H1 (cell line): ENCODE measurements at regions not wholly inside any gene's neighbourhood (a gene's known extent, or its start where the extent isn't known, plus 50 kb on each side); places are given as distances from the start of the nearest gene placed in this dataset.

Experiments used
- CTCF ChIA-PET: fragments of 300-600 bp; sonication (Branson Sonifier 250); formaldehyde crosslinking; loops from one replicate; lab custom pipeline; 2021; ENCODE audit not compliant: partially characterized antibody; lab: Charles Lee
- POLR2A ChIA-PET: fragments of 300-600 bp; sonication (Branson Sonifier 250); formaldehyde crosslinking; loops from one replicate; lab custom pipeline; 2021; ENCODE audit warnings: inconsistent platforms; ENCODE audit not compliant: partially characterized antibody; lab: Charles Lee
- DNase-seq, 2 experiments: peaks; one replicate each; pipeline versions ENCODE4 v3.0.0 to v3.0.0-alpha.2; 2010 to 2022; ENCODE audit warnings: low spot score in 2 of 2, low read depth in 1 of 2, mixed read lengths in 1 of 2
- FAIRE-seq: peaks from 2 replicates; lab custom pipeline; 2011; peaks lifted over from hg19 to GRCh38; lab: Jason Lieb, UNC
- H2AFZ ChIP-seq: 2 replicates; pipeline ENCODE4 v1.8.1; 2012; ENCODE audit warnings: low read length, inconsistent platforms
- H2AK5ac ChIP-seq: 2 replicates; pipeline ENCODE4 v1.6.1; 2013; ENCODE audit warnings: low read depth, low read length
- H2BK120ac ChIP-seq: replicated peaks from 2 replicates; pipeline ENCODE3; 2013; ENCODE audit warnings: low read depth, low read length, inconsistent platforms
- H2BK12ac ChIP-seq: 2 replicates; pipeline ENCODE4 v1.6.1; 2013; ENCODE audit warnings: low read depth, low read length
- H2BK15ac ChIP-seq: 2 replicates; pipeline ENCODE4 v1.6.1; 2013; ENCODE audit warnings: low read length
- H2BK20ac ChIP-seq: 2 replicates; pipeline ENCODE4 v1.6.1; 2013; ENCODE audit warnings: low read length
- H2BK5ac ChIP-seq: 2 replicates; pipeline ENCODE4 v1.6.1; 2013; ENCODE audit warnings: low read depth, low read length
- H3K14ac ChIP-seq: 2 replicates; pipeline ENCODE4 v1.6.1; 2013; ENCODE audit warnings: inconsistent platforms; ENCODE audit not compliant: insufficient read length
- H3K18ac ChIP-seq: 2 replicates; pipeline ENCODE4 v1.6.1; 2013; ENCODE audit warnings: low read length; ENCODE audit errors: extremely low read depth
- H3K23ac ChIP-seq: 2 replicates; pipeline ENCODE4 v1.6.1; 2013; ENCODE audit warnings: inconsistent platforms; ENCODE audit not compliant: insufficient read length
- H3K23me2 ChIP-seq: 2 replicates; pipeline ENCODE4 v1.6.1; 2013; ENCODE audit warnings: low read depth, low read length
- H3K27ac ChIP-seq: 2 replicates; pipeline ENCODE4 v1.6.1; 2011; ENCODE audit warnings: low read depth, low read length, inconsistent platforms
- H3K27me3 ChIP-seq, 4 experiments: replicated peaks in 1 of 4; 1 replicate in 1 of 4; 2 replicates in 3 of 4; pipeline versions ENCODE4 v1.6.1 to v1.8.1; 2011 to 2013; ENCODE audit warnings: low read length in 3 of 4, mild to moderate bottlenecking in 3 of 4, inconsistent platforms in 2 of 4, mixed read lengths in 2 of 4, moderate library complexity in 1 of 4; ENCODE audit not compliant: control insufficient read depth in 3 of 4, insufficient read depth in 3 of 4; ENCODE audit errors: extremely low read depth in 1 of 4
- H3K36me3 ChIP-seq, 4 experiments: 2 replicates each; pipeline versions ENCODE4 v1.6.1 to v1.8.1; 2011 to 2013; ENCODE audit warnings: mild to moderate bottlenecking in 4 of 4, low read length in 3 of 4, moderate library complexity in 2 of 4, control low read depth in 1 of 4, inconsistent platforms in 1 of 4; ENCODE audit not compliant: insufficient read depth in 4 of 4, control insufficient read depth in 2 of 4
- H3K4ac ChIP-seq: replicated peaks from 2 replicates; pipeline ENCODE3; 2013; ENCODE audit warnings: low read length, low read depth, mixed read lengths, inconsistent platforms; ENCODE audit not compliant: insufficient read length
- H3K4me1 ChIP-seq, 4 experiments: replicated peaks in 1 of 4; 1 replicate in 1 of 4; 2 replicates in 3 of 4; pipeline versions ENCODE4 v1.6.1 to v1.8.1; 2011 to 2013; ENCODE audit warnings: low read length in 3 of 4, inconsistent platforms in 2 of 4, mixed read lengths in 1 of 4; ENCODE audit not compliant: insufficient read depth in 4 of 4, control insufficient read depth in 3 of 4
- H3K4me2 ChIP-seq, 2 experiments: 2 replicates each; pipeline versions ENCODE4 v1.6.1 to v1.8.1; 2011 to 2013; ENCODE audit warnings: low read depth in 2 of 2, low read length in 2 of 2, control low read depth in 1 of 2, inconsistent platforms in 1 of 2, mild to moderate bottlenecking in 1 of 2; ENCODE audit not compliant: insufficient read depth in 1 of 2
- H3K4me3 ChIP-seq, 4 experiments: fragments of 200-600, 300-600 bp in 1 of 4; sonication (generic), shearing (Covaris generic), sonication (Bioruptor Twin) in 1 of 4; 2 replicates each; pipeline versions ENCODE4 v1.5.1 to v1.8.1; 2011 to 2016; ENCODE audit warnings: low read length in 4 of 4, low read depth in 3 of 4, control low read depth in 2 of 4, inconsistent platforms in 2 of 4, mild to moderate bottlenecking in 2 of 4, mixed read lengths in 1 of 4, moderate library complexity in 1 of 4; ENCODE audit not compliant: insufficient read depth in 2 of 4; ENCODE audit errors: extremely low read depth in 1 of 4
- H3K56ac ChIP-seq: replicated peaks from 2 replicates; pipeline ENCODE3; 2013; ENCODE audit warnings: low read depth, mild to moderate bottlenecking, mixed read lengths, low read length, inconsistent platforms; ENCODE audit not compliant: insufficient read length
- H3K79me1 ChIP-seq: 2 replicates; pipeline ENCODE4 v1.6.1; 2013; ENCODE audit warnings: low read depth, low read length, control low read depth
- H3K79me2 ChIP-seq, 2 experiments: 2 replicates each; pipeline versions ENCODE4 v1.6.1 to v1.8.1; 2012 to 2013; ENCODE audit warnings: low read length in 2 of 2, mild to moderate bottlenecking in 2 of 2, inconsistent platforms in 1 of 2; ENCODE audit not compliant: insufficient read depth in 2 of 2, control insufficient read depth in 1 of 2
- H3K9ac ChIP-seq, 4 experiments: replicated peaks in 1 of 4; 1 replicate in 1 of 4; 2 replicates in 3 of 4; pipeline versions ENCODE4 v1.6.1 to v1.8.1; 2011 to 2013; ENCODE audit warnings: low read depth in 3 of 4, low read length in 3 of 4, control low read depth in 2 of 4, mild to moderate bottlenecking in 2 of 4, moderate library complexity in 2 of 4, inconsistent platforms in 1 of 4; ENCODE audit errors: extremely low read depth in 1 of 4
- H3K9me3 ChIP-seq, 2 experiments: 2 replicates each; pipeline versions ENCODE4 v1.6.1 to v1.8.1; 2012 to 2013; ENCODE audit warnings: mild to moderate bottlenecking in 2 of 2, moderate library complexity in 2 of 2, control low read depth in 1 of 2, inconsistent platforms in 1 of 2, low read depth in 1 of 2, low read length in 1 of 2, mixed read lengths in 1 of 2; ENCODE audit not compliant: insufficient read depth in 2 of 2
- H4K20me1 ChIP-seq, 2 experiments: replicated peaks in 1 of 2; 2 replicates each; pipeline versions ENCODE3 to v1.8.1; 2011 to 2013; ENCODE audit warnings: inconsistent platforms in 2 of 2, low read length in 2 of 2, mild to moderate bottlenecking in 1 of 2; ENCODE audit not compliant: insufficient read depth in 2 of 2, control insufficient read depth in 1 of 2
- H4K5ac ChIP-seq: 2 replicates; pipeline ENCODE4 v1.6.1; 2013; ENCODE audit warnings: low read length, low read depth, mixed read lengths, inconsistent platforms; ENCODE audit not compliant: insufficient read length
- H4K8ac ChIP-seq: 2 replicates; pipeline ENCODE4 v1.8.0; 2013; ENCODE audit warnings: mild to moderate bottlenecking, moderate library complexity, low read length, inconsistent platforms; ENCODE audit not compliant: insufficient read depth; ENCODE audit errors: extremely low read depth
- H4K91ac ChIP-seq: replicated peaks from 2 replicates; pipeline ENCODE3; 2013; ENCODE audit warnings: low read length, mixed read lengths, inconsistent platforms; ENCODE audit not compliant: insufficient read length
- ASH2L ChIP-seq: fragments of 200-600, 300-600 bp; sonication (generic); IDR thresholded peaks from one replicate; pipeline ENCODE4 v1.7.1; 2017; ENCODE audit warnings: low read length
- BRCA1 ChIP-seq: IDR thresholded peaks from 2 replicates; pipeline ENCODE4 v1.6.1; 2012; ENCODE audit warnings: low read depth, low read length, improper control_type of control experiment
- CHD1 ChIP-seq: IDR thresholded peaks from 2 replicates; pipeline ENCODE4 v1.6.1; 2012; ENCODE audit warnings: low read depth, low read length, improper control_type of control experiment
- CREB1 ChIP-seq: IDR thresholded peaks from 2 replicates; pipeline ENCODE4 v1.6.1; 2012; ENCODE audit warnings: inconsistent platforms
- E2F6 ChIP-seq: IDR thresholded peaks from 2 replicates; pipeline ENCODE4 v1.6.1; 2012; ENCODE audit warnings: inconsistent platforms
- EGR1 ChIP-seq: IDR thresholded peaks from 2 replicates; pipeline ENCODE4 v1.6.1; 2011; ENCODE audit warnings: low read depth, low read length, borderline replicate concordance
- POLR2A ChIP-seq, 2 experiments: IDR thresholded peaks; 1 replicate in 1 of 2; 2 replicates in 1 of 2; pipeline ENCODE4 v1.6.1; 2011; ENCODE audit warnings: low read depth in 2 of 2, low read length in 2 of 2, mild to moderate bottlenecking in 2 of 2; ENCODE audit errors: control extremely low read depth in 1 of 2
- RBBP5 ChIP-seq: IDR thresholded peaks from 2 replicates; pipeline ENCODE4 v1.7.1; 2012; ENCODE audit warnings: low read depth, mild to moderate bottlenecking, inconsistent platforms, low read length, moderate library complexity, borderline replicate concordance
- RXRA ChIP-seq: IDR thresholded peaks from 2 replicates; pipeline ENCODE4 v1.6.1; 2011; ENCODE audit warnings: low read depth, mild to moderate bottlenecking, low read length, moderate library complexity; ENCODE audit not compliant: insufficient read depth
- SIX5 ChIP-seq: IDR thresholded peaks from 2 replicates; pipeline ENCODE4 v1.6.1; 2011; ENCODE audit warnings: mild to moderate bottlenecking, low read depth, low read length
- TAF7 ChIP-seq: optimal IDR thresholded peaks from 2 replicates; pipeline ENCODE3; 2011; ENCODE audit warnings: low read depth, mild to moderate bottlenecking, inconsistent platforms, low read length, moderate library complexity, borderline replicate concordance
- TCF12 ChIP-seq: IDR thresholded peaks from 2 replicates; pipeline ENCODE4 v1.6.1; 2011; ENCODE audit warnings: low read depth, mild to moderate bottlenecking, low read length
- ZNF274 ChIP-seq: IDR thresholded peaks from 2 replicates; pipeline ENCODE4 v1.7.0; 2012; ENCODE audit warnings: low read length, borderline replicate concordance; ENCODE audit errors: extremely low read depth
- WGBS, 2 experiments: shearing (Covaris generic) in 1 of 2; methylation state at CpG; one replicate each; pipeline versions ENCODE4 v1.1.6 to v1.1.7; 2013 to 2015; ENCODE audit warnings: low lambda C conversion rate in 2 of 2, mixed read lengths in 2 of 2, inconsistent platforms in 1 of 2, low coverage in 1 of 2, missing lambda C conversion rate in 1 of 2; ENCODE audit not compliant: insufficient replicate concordance in 2 of 2, insufficient coverage in 1 of 2, insufficient read length in 1 of 2; ENCODE audit errors: extremely low coverage in 1 of 2, missing lambda C conversion rate in 1 of 2; 5-methylcytosine and 5-hydroxymethylcytosine counted together

GRCh38 chrX:16491461-16491860 is 158.5 kb upstream of the S100G start:
- Histone ChIP-seq H3K27me3 (no peaks in the 10 kb centered on the region), H3K79me1 (no peaks in the 10 kb centered on the region), H4K20me1 (no peaks in the 10 kb centered on the region), H2BK15ac (no peak overlapping the region), H2AFZ (no peak overlapping the region), H3K14ac (no peak overlapping the region), H2AK5ac (no peak overlapping the region), H3K9ac (no peak overlapping the region), H3K23me2 (no peaks in the 10 kb centered on the region), H3K36me3 (no peaks in the 10 kb centered on the region), H4K8ac (no peak overlapping the region), H3K79me2 (no peaks in the 10 kb centered on the region), H3K27ac (no peak overlapping the region), H4K91ac (no peak overlapping the region), H2BK5ac (no peak overlapping the region), H3K18ac (no peak overlapping the region), H3K4me1 (peaks cover 0 to 3% (median 0%) of the 10 kb centered on the region in 4 experiments; a peak in 3 of 7 replicates), H4K5ac (no peak overlapping the region), H3K4me3 (no peak overlapping the region), H2BK12ac (no peak overlapping the region), H3K4ac (no peak overlapping the region), H3K56ac (no peak overlapping the region), H3K9me3 (no peaks in the 10 kb centered on the region), H2BK20ac (no peak overlapping the region), H3K23ac (no peak overlapping the region), H3K4me2 (no peak overlapping the region), H2BK120ac (no peak overlapping the region)
- peak; percentile 69 for FAIRE-seq
- POLR2A ChIA-PET, result interaction anchor here (1.0 kb wide), 1 partner anchor 89 kb away, joined by 3 read pairs; no protein-coding TSS in a partner anchor
- WGBS, 2 experiments, result 85% methylated on average over 1 of the region's 1 CpG; no CpG with 5 or more reads in 1 of the 2 experiments
- CTCF ChIA-PET, result interaction anchor here (1.4 kb wide), 1 partner anchor 54 kb away, joined by 3 read pairs; no protein-coding TSS in a partner anchor
- DNase-seq, result no peak
- TF ChIP-seq CHD1 (no peak), BRCA1 (no peak), EGR1 (no peak), RXRA (no peak), TCF12 (no peak), E2F6 (no peak), SIX5 (no peak), TAF7 (no peak), ZNF274 (no peak), CREB1 (no peak), RBBP5 (no peak), POLR2A (IDR thresholded peaks at IDR 0.05; ENCODE audit: control extremely low read depth in 1 of 2, low read depth in 2 of 2, low read length in 2 of 2) (no peak), ASH2L (no peak)
